Activated T-helper 2 cell treated with anti-CD3 and anti-CD28 coated beads, Interferon-gamma antibody, Interleukin-2, Interleukin-4, amounts not matched to agents 10 μg/mL and 5 μg/mL and 100 μg/mL, durations not matched to agents 14 hours and 24 hours and 36 hours (primary cell): ENCODE measurements at regions not wholly inside any gene's neighbourhood (a gene's known extent, or its start where the extent isn't known, plus 50 kb on each side); places are given as distances from the start of the nearest gene placed in this dataset.

Experiments used
- DNase-seq: peaks from one replicate; pipeline ENCODE4 v3.0.0; 2021; ENCODE audit warnings: low spot score
- H3K27ac Mint-ChIP-seq: one replicate; pipeline ENCODE4 v1.8.0; 2021; ENCODE audit warnings: mixed read lengths
- H3K27me3 Mint-ChIP-seq: one replicate; pipeline ENCODE4 v1.8.0; 2021; ENCODE audit warnings: low read depth, mixed read lengths
- H3K36me3 Mint-ChIP-seq: one replicate; pipeline ENCODE4 v1.8.0; 2021; ENCODE audit warnings: low read depth, mixed read lengths
- H3K4me1 Mint-ChIP-seq: one replicate; pipeline ENCODE4 v1.8.0; 2021; ENCODE audit warnings: low read depth, mixed read lengths
- H3K4me3 Mint-ChIP-seq: one replicate; pipeline ENCODE4 v1.8.0; 2021; ENCODE audit warnings: low read depth, mild to moderate bottlenecking, moderate library complexity, mixed read lengths
- H3K9me3 Mint-ChIP-seq: one replicate; pipeline ENCODE4 v1.8.0; 2021; ENCODE audit warnings: mixed read lengths
- intact Hi-C: fragments of 100-400 bp; cut with micrococcal nuclease; formaldehyde crosslinking; loops from one replicate; pipeline ENCODE4 v1.15.1; 2023

DNA sequence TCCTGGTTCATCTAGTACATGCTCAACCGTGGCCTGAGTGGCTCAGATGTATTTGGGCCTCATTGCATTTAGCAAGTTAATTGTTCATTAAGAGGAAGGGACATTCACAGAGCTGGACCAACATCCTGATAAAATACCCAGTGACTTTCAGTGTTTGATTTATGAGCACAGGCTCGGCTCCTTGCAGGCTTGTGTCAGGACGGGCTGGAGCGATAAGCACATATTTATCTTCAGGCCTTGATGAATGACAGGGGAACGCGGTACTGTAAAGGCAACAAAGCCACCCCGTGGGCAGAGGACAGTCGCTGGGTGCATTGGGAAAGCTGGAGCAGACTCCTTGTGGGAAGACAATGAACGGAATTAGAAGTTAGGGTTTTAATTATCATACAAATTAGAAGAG, 548.6 kb upstream of the HS6ST1 start:
- H3K36me3 Mint-ChIP-seq, result no peaks in the 10 kb centered on the region
- H3K4me1 Mint-ChIP-seq, result no peaks in the 10 kb centered on the region
- intact Hi-C loops, result no loop called here
- no peak for DNase-seq
- no peak overlapping the region for H3K4me3 Mint-ChIP-seq
- no peaks in the 10 kb centered on the region for H3K9me3 Mint-ChIP-seq
- H3K27me3 Mint-ChIP-seq, result no peaks in the 10 kb centered on the region
- no peak overlapping the region for H3K27ac Mint-ChIP-seq

DNA sequence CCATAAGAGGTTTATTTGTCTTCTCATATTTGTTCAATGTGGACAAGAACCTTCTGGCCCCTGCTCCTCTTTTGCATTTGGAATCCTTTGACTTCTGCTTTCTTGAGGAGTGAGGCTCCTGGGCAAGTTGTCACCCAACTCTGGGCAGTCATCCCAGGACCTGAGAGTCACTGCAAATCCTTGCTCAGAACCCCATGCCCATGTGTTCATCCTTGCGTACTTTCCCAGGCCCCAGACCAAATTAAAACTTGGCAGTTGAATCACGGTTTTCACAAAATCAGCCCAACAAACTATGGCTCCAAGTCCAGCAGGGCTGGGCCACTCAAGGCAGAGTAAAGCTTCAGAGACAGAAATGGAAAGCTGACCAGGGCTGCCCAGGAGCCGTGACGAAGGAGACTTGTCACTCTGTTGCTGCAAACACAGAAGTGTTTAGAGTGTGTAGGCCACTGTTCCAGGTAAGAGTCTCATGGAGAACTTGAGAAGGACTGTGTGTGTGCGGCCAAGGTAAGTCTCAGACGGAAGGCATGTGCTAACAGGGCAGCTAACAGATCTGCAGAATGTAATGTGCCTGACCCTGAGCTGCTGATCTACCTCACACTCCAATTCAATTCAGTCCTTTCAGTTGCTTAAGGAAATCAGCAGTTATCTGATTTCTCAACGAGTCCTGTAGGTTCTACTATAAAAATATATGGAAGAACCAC, 549.4 kb upstream of the HS6ST1 start:
- H3K4me3 Mint-ChIP-seq, result no peak overlapping the region

GRCh38 chr2:128868686-128869551, 550.3 kb upstream of the HS6ST1 start:
- Mint-ChIP-seq H3K27me3 (no peaks in the 10 kb centered on the region), H3K9me3 (no peaks in the 10 kb centered on the region), H3K4me1 (no peaks in the 10 kb centered on the region), H3K4me3 (no peak overlapping the region), H3K36me3 (no peaks in the 10 kb centered on the region), H3K27ac (no peak overlapping the region)
- DNase-seq, result no peak
- intact Hi-C loops, result no loop called here

More for the DNA sequence above, 549.4 kb upstream of the HS6ST1 start:
- Mint-ChIP-seq H3K27me3 (no peaks in the 10 kb centered on the region), H3K4me1 (no peaks in the 10 kb centered on the region), H3K9me3 (no peaks in the 10 kb centered on the region), H3K27ac (no peak overlapping the region), H3K36me3 (no peaks in the 10 kb centered on the region)
- DNase-seq, result no peak
- intact Hi-C loops, result no loop called here

GRCh38 chr2:128874608-128875007, 555.9 kb upstream of the HS6ST1 start:
- Mint-ChIP-seq H3K27me3 (no peaks in the 10 kb centered on the region), H3K36me3 (no peaks in the 10 kb centered on the region), H3K4me3 (no peak overlapping the region), H3K4me1 (no peaks in the 10 kb centered on the region), H3K9me3 (no peaks in the 10 kb centered on the region), H3K27ac (no peak overlapping the region)
- no peak for DNase-seq
- intact Hi-C loops, result no loop called here

DNA sequence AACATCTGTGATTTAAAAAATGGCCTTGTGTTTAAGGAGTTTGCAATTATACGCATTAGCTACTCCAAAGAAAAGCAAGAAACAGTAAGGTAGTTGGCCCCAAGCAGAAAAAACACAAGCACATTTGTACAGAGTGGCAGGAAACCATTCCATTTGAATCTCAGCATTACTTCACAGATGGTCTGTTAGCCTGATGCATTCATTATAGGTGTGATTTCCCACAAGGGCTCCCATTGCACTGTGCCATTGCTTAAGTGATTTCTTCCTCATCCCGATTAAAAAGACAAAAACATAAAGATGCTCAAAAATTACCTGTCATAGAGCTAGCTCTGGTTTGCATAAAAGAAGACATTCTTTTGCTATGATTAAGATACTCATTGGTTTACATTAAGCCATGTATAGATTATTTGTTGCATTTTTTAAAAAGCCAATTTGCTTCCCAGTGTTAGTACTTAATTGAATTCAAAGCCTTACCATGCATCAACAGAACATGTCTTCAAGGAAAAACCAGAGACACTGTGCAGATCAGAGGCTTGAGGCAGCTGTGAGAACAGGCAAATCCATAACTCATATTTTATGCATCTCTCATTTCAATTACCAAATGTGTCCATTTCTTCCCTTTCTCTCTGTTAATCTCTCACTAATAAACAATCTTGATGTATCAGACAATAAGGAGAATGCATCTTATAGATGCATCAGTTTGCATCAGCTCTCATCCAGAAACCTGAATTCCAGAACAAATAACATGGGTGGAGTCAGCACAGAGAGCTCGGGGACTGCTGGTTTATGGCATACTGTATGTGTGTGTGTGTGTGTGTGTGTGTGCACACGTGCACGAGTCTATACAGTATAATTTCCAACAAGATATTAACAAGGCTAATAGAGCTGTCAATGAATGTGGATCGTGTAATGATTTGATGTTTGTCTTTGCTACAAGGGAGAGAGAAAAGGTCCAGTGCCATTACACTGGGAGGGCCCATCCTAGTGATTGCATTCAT, 558.6 kb upstream of the HS6ST1 start:
- no peaks in the 10 kb centered on the region for H3K4me1 Mint-ChIP-seq
- intact Hi-C loops, result no loop called here
- no peak overlapping the region for H3K4me3 Mint-ChIP-seq
- H3K36me3 Mint-ChIP-seq, result no peaks in the 10 kb centered on the region
- H3K27ac Mint-ChIP-seq, result no peak overlapping the region
- H3K9me3 Mint-ChIP-seq, result peaks cover 4% of the 10 kb centered on the region
- H3K27me3 Mint-ChIP-seq, result no peaks in the 10 kb centered on the region
- DNase-seq, result no peak

DNA sequence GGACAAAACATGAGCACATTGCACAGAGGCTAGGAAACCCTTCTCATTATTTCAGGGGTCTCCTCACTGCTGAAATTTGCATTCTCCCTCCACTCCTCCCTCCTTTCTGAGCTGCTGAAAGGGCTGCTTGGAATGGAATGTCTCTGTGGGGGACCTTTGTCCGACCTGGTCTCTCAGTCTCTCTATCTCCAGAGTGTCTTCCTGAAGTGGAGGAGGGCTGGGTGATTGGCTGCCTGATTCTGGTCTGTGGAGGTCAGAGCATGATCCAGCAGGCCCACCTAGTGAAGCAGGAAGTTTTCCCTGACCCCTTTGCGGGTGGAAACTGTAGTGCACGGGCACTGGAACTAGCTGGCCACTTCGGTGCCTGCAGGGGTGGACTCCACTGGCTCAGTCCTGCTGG, 560.5 kb upstream of the HS6ST1 start:
- no peak overlapping the region for H3K4me3 Mint-ChIP-seq
- no peaks in the 10 kb centered on the region for H3K36me3 Mint-ChIP-seq
- H3K27me3 Mint-ChIP-seq, result no peaks in the 10 kb centered on the region
- peaks cover 4% of the 10 kb centered on the region for H3K9me3 Mint-ChIP-seq
- no peaks in the 10 kb centered on the region for H3K4me1 Mint-ChIP-seq
- no peak for DNase-seq
- intact Hi-C loops, result no loop called here
- H3K27ac Mint-ChIP-seq, result no peak overlapping the region

DNA sequence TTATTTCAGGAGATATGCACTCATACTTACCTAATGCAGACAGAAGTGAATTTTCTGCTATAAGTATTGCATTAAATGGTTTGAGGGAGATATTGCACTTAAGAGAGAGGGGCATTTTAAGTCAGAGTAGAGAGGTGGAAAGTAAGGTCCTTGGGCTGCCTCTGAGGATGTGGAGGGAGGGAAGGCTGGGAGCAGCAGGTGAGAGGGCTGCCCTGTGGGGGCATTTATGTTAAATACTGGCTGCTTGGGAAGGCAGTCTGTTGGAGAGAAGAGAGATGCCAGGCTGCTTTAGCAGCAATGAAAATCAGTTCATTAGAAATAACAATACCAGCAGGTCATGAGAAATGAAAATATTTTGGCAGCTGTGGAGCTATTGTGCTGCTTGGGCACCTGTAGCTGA, 576.2 kb upstream of the HS6ST1 start:
- intact Hi-C loops, result no loop called here
- H3K27ac Mint-ChIP-seq, result no peak overlapping the region
- no peak for DNase-seq
- H3K4me1 Mint-ChIP-seq, result no peaks in the 10 kb centered on the region
- no peaks in the 10 kb centered on the region for H3K9me3 Mint-ChIP-seq
- no peaks in the 10 kb centered on the region for H3K27me3 Mint-ChIP-seq
- no peaks in the 10 kb centered on the region for H3K36me3 Mint-ChIP-seq
- H3K4me3 Mint-ChIP-seq, result no peak overlapping the region

DNA sequence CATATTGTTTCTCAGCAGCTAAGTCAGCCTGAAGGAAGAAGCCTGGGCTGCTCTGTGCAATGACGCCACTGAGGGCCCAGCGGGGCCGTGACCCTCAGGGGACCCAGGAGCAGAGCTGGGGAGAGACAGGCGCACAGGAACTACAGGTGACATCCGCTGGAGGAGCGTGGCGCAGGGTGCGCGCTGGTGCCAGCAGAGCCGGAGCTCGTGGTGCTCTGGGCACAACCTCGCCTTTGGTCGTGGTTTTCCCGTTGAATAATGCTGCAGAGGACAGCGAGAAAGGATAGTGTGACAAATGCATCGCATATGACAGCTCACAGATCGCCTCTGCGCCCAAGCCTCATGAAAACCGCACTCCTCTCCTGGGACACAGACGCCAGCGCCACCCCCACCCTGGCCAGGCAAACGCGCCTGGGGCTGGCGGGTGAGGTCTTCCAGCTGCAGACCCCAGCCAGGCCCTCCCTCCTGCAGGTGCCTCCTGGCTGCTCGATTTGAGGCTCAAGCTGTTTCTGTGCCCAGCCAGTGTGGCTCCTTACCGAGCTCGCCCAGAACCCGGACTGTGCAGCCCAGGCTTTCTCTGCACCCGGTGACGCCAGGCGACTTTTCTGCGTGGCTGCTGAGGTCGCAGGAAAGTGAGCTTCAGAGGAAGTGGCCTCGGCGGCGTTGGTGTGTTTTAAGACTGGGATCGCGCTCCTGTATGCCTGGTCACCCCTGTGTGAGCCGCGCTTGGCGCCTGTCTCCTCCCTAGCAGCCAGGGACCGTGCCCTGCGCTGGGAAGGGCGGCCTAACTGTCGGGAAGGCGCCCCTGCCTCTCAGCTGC, 583.1 kb upstream of the HS6ST1 start:
- H3K4me3 Mint-ChIP-seq, result no peak overlapping the region

GRCh38 chr2:128903637-128904036, 585.0 kb upstream of the HS6ST1 start:
- no peak overlapping the region for H3K27ac Mint-ChIP-seq
- intact Hi-C loops, result no loop called here

More for the DNA sequence above, 583.1 kb upstream of the HS6ST1 start:
- Mint-ChIP-seq H3K27me3 (peaks cover 3% of the 10 kb centered on the region), H3K27ac (no peak overlapping the region), H3K4me1 (no peaks in the 10 kb centered on the region), H3K9me3 (no peaks in the 10 kb centered on the region), H3K36me3 (no peaks in the 10 kb centered on the region)
- no peak for DNase-seq
- intact Hi-C loops, result no loop called here

DNA sequence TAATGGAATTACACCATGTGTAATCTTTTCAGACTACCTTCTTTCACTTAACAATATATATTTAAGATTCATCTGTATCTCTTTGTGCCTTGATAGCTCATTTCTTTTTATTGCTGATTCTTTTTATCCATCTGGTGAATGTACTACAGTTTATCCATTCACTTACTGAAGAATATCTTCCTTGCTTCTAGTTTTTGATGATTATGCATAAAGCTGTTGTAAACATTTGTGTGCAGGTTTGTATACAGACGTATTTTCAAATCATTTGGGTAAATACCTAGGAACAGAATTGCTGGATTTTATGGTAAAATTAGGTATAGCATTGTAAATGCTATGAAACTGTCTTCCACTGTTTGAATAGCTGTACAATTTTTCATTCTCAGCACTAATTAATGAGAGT, 592.6 kb upstream of the HS6ST1 start:
- Mint-ChIP-seq H3K4me1 (no peaks in the 10 kb centered on the region), H3K27ac (no peak overlapping the region), H3K9me3 (no peaks in the 10 kb centered on the region), H3K4me3 (no peak overlapping the region), H3K36me3 (no peaks in the 10 kb centered on the region), H3K27me3 (no peaks in the 10 kb centered on the region)
- DNase-seq, result no peak
- intact Hi-C loops, result no loop called here

More at GRCh38 chr2:128903637-128904036, 585.0 kb upstream of the HS6ST1 start:
- H3K27me3 Mint-ChIP-seq, result peaks cover 3% of the 10 kb centered on the region
- no peaks in the 10 kb centered on the region for H3K36me3 Mint-ChIP-seq
- H3K4me3 Mint-ChIP-seq, result no peak overlapping the region
- no peaks in the 10 kb centered on the region for H3K9me3 Mint-ChIP-seq
- DNase-seq, result no peak
- H3K4me1 Mint-ChIP-seq, result no peaks in the 10 kb centered on the region

- Mint-ChIP-seq H3K27me3 (no peaks in the 10 kb centered on the region), H3K4me1 (no peaks in the 10 kb centered on the region), H3K4me3 (no peak overlapping the region), H3K9me3 (peaks cover 12% of the 10 kb centered on the region), H3K36me3 (no peaks in the 10 kb centered on the region), H3K27ac (no peak overlapping the region)
- intact Hi-C loops, result no loop called here
- DNase-seq, result no peak
These were observed 595.7 kb upstream of the HS6ST1 start for GRCh38 chr2:128914320-128914719.

DNA sequence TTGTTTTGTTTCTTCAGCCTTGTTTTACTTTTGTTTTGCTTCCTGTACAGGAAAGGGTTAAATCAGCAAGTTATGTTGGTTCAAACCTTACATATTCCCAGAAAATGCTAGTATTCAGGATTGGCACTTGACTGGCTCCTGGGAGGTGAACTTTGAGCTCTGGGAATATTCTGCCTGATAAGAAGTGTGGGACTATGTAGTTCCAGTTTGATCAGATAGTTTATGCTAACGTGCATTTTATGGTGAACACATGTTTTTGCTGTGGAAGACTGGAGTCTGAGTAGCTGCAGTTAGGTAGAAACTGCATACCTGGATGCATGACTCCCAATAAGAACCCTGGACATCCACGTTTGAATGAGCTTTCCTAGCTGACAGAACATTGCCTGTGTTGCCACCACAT, 603.1 kb upstream of the HS6ST1 start:
- intact Hi-C loops, result no loop called here
- no peaks in the 10 kb centered on the region for H3K4me1 Mint-ChIP-seq
- no peaks in the 10 kb centered on the region for H3K27me3 Mint-ChIP-seq
- no peak overlapping the region for H3K4me3 Mint-ChIP-seq
- DNase-seq, result no peak
- no peak overlapping the region for H3K27ac Mint-ChIP-seq
- H3K9me3 Mint-ChIP-seq, result peaks cover 8% of the 10 kb centered on the region
- no peaks in the 10 kb centered on the region for H3K36me3 Mint-ChIP-seq
